RPMI7951 (cell line): ENCODE measurements at regions not wholly inside any gene's neighbourhood (a gene's known extent, or its start where the extent isn't known, plus 50 kb on each side); places are given as distances from the start of the nearest gene placed in this dataset.
"Not testable (repeated sequence)": the region's sequence is repeated elsewhere in the genome, so short reads cannot be mapped to it uniquely, and the experiment has no call there.

ENCODE experiments used
- DNase-seq: peaks from one replicate; pipeline ENCODE4 v3.0.0-alpha.2; 2012; ENCODE audit warnings: low read depth

GRCh38 chr21:31609081-31609480 is 50.4 kb upstream of the SOD1 start:
- peak; percentile 14 for DNase-seq

- no peak for DNase-seq
Observed at GRCh38 chr21:31607791-31608190, 51.7 kb upstream of the SOD1 start.

- no peak for DNase-seq
Observed at GRCh38 chr21:31606081-31606874, 53.2 kb upstream of the SOD1 start.

- peak; percentile 50 for DNase-seq
Observed at GRCh38 chr21:31604591-31605190, 54.8 kb upstream of the SOD1 start.

- DNase-seq = no peak
Observed at GRCh38 chr21:31599563-31599962, 59.9 kb upstream of the SOD1 start.

- DNase-seq = no peak
Observed at GRCh38 chr21:31599013-31599412, 60.5 kb upstream of the SOD1 start.

- DNase-seq = no peak
Observed at GRCh38 chr21:31597683-31598082, 61.8 kb upstream of the SOD1 start.

GRCh38 chr21:31596055-31596454 is 63.4 kb upstream of the SOD1 start:
- no peak for DNase-seq

GRCh38 chr21:31594726-31595125 is 64.8 kb upstream of the SOD1 start:
- no peak for DNase-seq

GRCh38 chr21:31594279-31594678 is 65.2 kb upstream of the SOD1 start:
- DNase-seq = no peak

- no peak for DNase-seq
Observed at GRCh38 chr21:31592963-31593560, 66.4 kb upstream of the SOD1 start.

GRCh38 chr21:31592516-31592915 is 67.0 kb upstream of the SOD1 start:
- DNase-seq = no peak

GRCh38 chr21:31589820-31590219 is 69.7 kb upstream of the SOD1 start:
- no peak for DNase-seq

GRCh38 chr21:31586118-31586517 is 73.4 kb upstream of the SOD1 start:
- no peak for DNase-seq

- not testable (repeated sequence) for DNase-seq
Observed at GRCh38 chr21:31583937-31584336, 75.6 kb upstream of the SOD1 start.

- DNase-seq = no peak
Observed at GRCh38 chr21:31583498-31583897, 76.0 kb upstream of the SOD1 start.

GRCh38 chr21:31580866-31581276 is 78.6 kb upstream of the SOD1 start:
- peak; percentile 55 for DNase-seq

- DNase-seq = no peak
Observed at GRCh38 chr21:31577271-31577670, 82.2 kb upstream of the SOD1 start.

GRCh38 chr21:31576428-31576827 is 83.1 kb upstream of the SOD1 start:
- DNase-seq = peak; percentile 43

GRCh38 chr21:31573217-31573616 is 86.3 kb upstream of the SOD1 start:
- no peak for DNase-seq

GRCh38 chr21:31571879-31572278 is 87.6 kb upstream of the SOD1 start:
- no peak for DNase-seq

GRCh38 chr21:31570824-31571566 is 88.5 kb upstream of the SOD1 start:
- DNase-seq = peak; percentile 10
